GM12878 (cell line): ENCODE measurements at regions not wholly inside any gene's neighbourhood (a gene's known extent, or its start where the extent isn't known, plus 50 kb on each side); places are given as distances from the start of the nearest gene placed in this dataset.

Experiments
- ATAC-seq: fragments of 200-7000 bp; cut with Tn5 transposase; 3 replicates; pipeline ENCODE4 v1.9.1; 2020; ENCODE audit warnings: mild to moderate bottlenecking, moderate library complexity
- BruUV-seq: library from RNA; stranded (reverse); fragments of 400-500 nt; replicated peaks from 2 replicates; lab custom pipeline; 2021; lab: Mats Ljungman, UMichigan
- CTCF ChIA-PET: fragments of 300-600 bp; sonication (Branson Sonifier 250); formaldehyde crosslinking; extraction: SDS; loops from one replicate; lab custom pipeline; 2021; ENCODE audit warnings: inconsistent platforms; lab: Yijun Ruan, JAX
- POLR2A ChIA-PET: fragments of 350-600 bp; formaldehyde crosslinking; extraction: SDS; loops from one replicate; lab custom pipeline; 2021; ENCODE audit warnings: inconsistent platforms; lab: Charles Lee
- RAD21 ChIA-PET: fragments of 300-600 bp; sonication (Branson Sonifier 250); formaldehyde crosslinking; loops from one replicate; lab custom pipeline; 2023; ENCODE audit warnings: antibody characterized with exemption; ENCODE audit not compliant: unreplicated experiment; lab: Charles Lee
- SMC1A ChIA-PET: fragments of 300-600 bp; sonication (Branson Sonifier 250); formaldehyde crosslinking; loops from one replicate; lab custom pipeline; 2023; ENCODE audit not compliant: unreplicated experiment, uncharacterized antibody; lab: Charles Lee
- DNase-seq: peaks from one replicate; pipeline ENCODE4 v3.0.0-alpha.2; 2011; ENCODE audit warnings: low read depth, low spot score
- FAIRE-seq: peaks from 3 replicates; lab custom pipeline; 2011; peaks lifted over from hg19 to GRCh38; lab: Jason Lieb, UNC
- H2AFZ ChIP-seq: 2 replicates; pipeline ENCODE4 v1.6.0; 2011; ENCODE audit warnings: low read depth, low read length, control low read depth; ENCODE audit not compliant: control insufficient read depth
- H3K27ac ChIP-seq: 2 replicates; pipeline ENCODE4 v1.5.1; 2011; ENCODE audit warnings: control low read depth; ENCODE audit not compliant: control insufficient read depth, insufficient read depth
- H3K27me3 ChIP-seq, 2 experiments: replicated peaks in 1 of 2; 2 replicates each; pipeline versions ENCODE4 v1.6.0 to v1.6.1; 2011; ENCODE audit warnings: low read length in 1 of 2; ENCODE audit not compliant: control insufficient read depth in 2 of 2, insufficient read depth in 2 of 2
- H3K36me3 ChIP-seq, 2 experiments: 2 replicates each; pipeline ENCODE4 v1.5.1; 2011; ENCODE audit warnings: low read length in 1 of 2; ENCODE audit not compliant: control insufficient read depth in 2 of 2, insufficient read depth in 2 of 2
- H3K4me1 ChIP-seq: 2 replicates; pipeline ENCODE4 v1.6.1; 2011; ENCODE audit warnings: mild to moderate bottlenecking, low read length, moderate library complexity, mixed read lengths; ENCODE audit not compliant: control insufficient read depth, insufficient read depth
- H3K4me2 ChIP-seq: 2 replicates; pipeline ENCODE4 v1.6.0; 2011; ENCODE audit warnings: control low read depth; ENCODE audit not compliant: control insufficient read depth, insufficient read depth
- H3K4me3 ChIP-seq: fragments of 200-600 bp; sonication (generic); 2 replicates; pipeline ENCODE4 v1.5.1; 2016
- H3K79me2 ChIP-seq: 2 replicates; pipeline ENCODE4 v1.6.0; 2011; ENCODE audit warnings: low read length; ENCODE audit not compliant: control insufficient read depth, insufficient read depth
- H3K9ac ChIP-seq: 2 replicates; pipeline ENCODE4 v1.8.0; 2011; ENCODE audit warnings: low read length, control low read depth, mixed read lengths; ENCODE audit not compliant: control insufficient read depth, insufficient read depth
- H3K9me3 ChIP-seq: replicated peaks from 3 replicates; pipeline ENCODE4 v1.5.1; 2011; ENCODE audit warnings: mild to moderate bottlenecking, low read length; ENCODE audit not compliant: control insufficient read depth, insufficient read depth
- H4K20me1 ChIP-seq: 2 replicates; pipeline ENCODE4 v1.6.0; 2011; ENCODE audit not compliant: control insufficient read depth, insufficient read depth
- CHD4 ChIP-seq: fragments of 200-600 bp; sonication (generic); IDR thresholded peaks from 2 replicates; pipeline ENCODE4 v1.6.1; 2016; ENCODE audit warnings: mild to moderate bottlenecking
- EGR1 ChIP-seq, 2 experiments: IDR thresholded peaks; 1 replicate in 1 of 2; 2 replicates in 1 of 2; pipeline ENCODE4 v1.6.1; 2011 to 2012; ENCODE audit warnings: low read depth in 2 of 2, low read length in 2 of 2, borderline replicate concordance in 1 of 2, mild to moderate bottlenecking in 1 of 2, moderate library complexity in 1 of 2
- POLR2AphosphoS2 ChIP-seq: IDR thresholded peaks from 2 replicates; pipeline ENCODE4 v1.6.1; 2011; ENCODE audit warnings: low read depth, mild to moderate bottlenecking, low read length, improper control_type of control experiment, moderate library complexity
- POLR2AphosphoS5 ChIP-seq: IDR thresholded peaks from 2 replicates; pipeline ENCODE4 v1.6.1; 2011; ENCODE audit warnings: mild to moderate bottlenecking, low read length, inconsistent platforms
- WGBS: methylation state at CpG from one replicate; pipeline ENCODE4 v1.1.6; 2016; ENCODE audit warnings: low lambda C conversion rate; ENCODE audit not compliant: insufficient replicate concordance, insufficient coverage; ENCODE audit errors: missing lambda C conversion rate; 5-methylcytosine and 5-hydroxymethylcytosine counted together
- in situ Hi-C: fragments of 300-500 bp; cut with MboI; formaldehyde crosslinking; loops from 9 replicates; pipeline ENCODE4 v1.14.3; 2018; ENCODE audit warnings: mixed read lengths
- intact Hi-C: fragments of 100-400 bp; cut with micrococcal nuclease; formaldehyde crosslinking; loops from one replicate; pipeline ENCODE4 v1.14.2; 2022; ENCODE audit not compliant: unreplicated experiment
- TF ChIP-seq, protein P1 (sequence below): IDR thresholded peaks from 2 replicates; pipeline ENCODE4 v1.6.1; 2012; ENCODE audit warnings: low read length, inconsistent platforms

DNA sequence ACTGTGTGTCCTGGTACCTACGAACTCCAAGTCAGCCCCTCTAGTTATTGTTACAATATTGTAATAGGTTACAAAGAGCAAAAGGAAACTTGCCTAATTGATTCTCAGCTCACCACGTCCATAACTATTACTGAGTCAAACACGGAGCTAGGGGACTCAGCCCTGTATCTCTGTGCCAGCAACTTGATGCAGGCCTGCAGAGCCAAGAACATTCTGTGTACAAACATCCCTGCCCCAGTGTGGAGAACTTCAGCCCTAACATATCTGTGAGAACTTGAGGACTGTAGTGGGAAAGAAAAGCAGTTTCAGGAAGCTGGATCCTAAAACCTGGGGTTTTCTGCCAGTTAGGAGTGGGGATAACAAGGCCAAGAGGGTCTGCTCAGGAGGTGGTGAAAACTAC is 114.9 kb upstream of the PRSS58 start:
- POLR2A ChIA-PET: interaction anchor here (0.6 kb wide), 1 partner anchor 169 kb away, joined by 3 read pairs; no protein-coding TSS in a partner anchor
- Histone ChIP-seq H3K27me3 (no peaks in the 10 kb centered on the region), H3K4me1 (no peaks in the 10 kb centered on the region), H3K4me3 (no peak overlapping the region), H3K79me2 (no peaks in the 10 kb centered on the region), H2AFZ (no peak overlapping the region), H3K9ac (no peak overlapping the region), H3K36me3 (no peaks in the 10 kb centered on the region), H4K20me1 (no peaks in the 10 kb centered on the region), H3K9me3 (no peaks in the 10 kb centered on the region; the same call in 2 of the 3 replicates), H3K27ac (no peak overlapping the region), H3K4me2 (no peak overlapping the region)
- in situ Hi-C loops (no loop called here), intact Hi-C loops (no loop called here)
- TF ChIP-seq POLR2AphosphoS5: no peak
- TF ChIP-seq POLR2AphosphoS2: no peak
- TF ChIP-seq, protein P1, sequence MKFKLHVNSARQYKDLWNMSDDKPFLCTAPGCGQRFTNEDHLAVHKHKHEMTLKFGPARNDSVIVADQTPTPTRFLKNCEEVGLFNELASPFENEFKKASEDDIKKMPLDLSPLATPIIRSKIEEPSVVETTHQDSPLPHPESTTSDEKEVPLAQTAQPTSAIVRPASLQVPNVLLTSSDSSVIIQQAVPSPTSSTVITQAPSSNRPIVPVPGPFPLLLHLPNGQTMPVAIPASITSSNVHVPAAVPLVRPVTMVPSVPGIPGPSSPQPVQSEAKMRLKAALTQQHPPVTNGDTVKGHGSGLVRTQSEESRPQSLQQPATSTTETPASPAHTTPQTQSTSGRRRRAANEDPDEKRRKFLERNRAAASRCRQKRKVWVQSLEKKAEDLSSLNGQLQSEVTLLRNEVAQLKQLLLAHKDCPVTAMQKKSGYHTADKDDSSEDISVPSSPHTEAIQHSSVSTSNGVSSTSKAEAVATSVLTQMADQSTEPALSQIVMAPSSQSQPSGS: no peak
- TF ChIP-seq CHD4: no peak
- TF ChIP-seq EGR1 (IDR thresholded peaks at IDR 0.05; ENCODE audit: borderline replicate concordance in 1 of 2, low read depth in 2 of 2, low read length in 2 of 2): no peak
- WGBS: 4% methylated on average over 3 of the region's 3 CpGs
- CTCF ChIA-PET: interaction anchor here (0.9 to 1.5 kb wide), 3 partner anchors 10 to 110 kb away, joined by 3 to 4 read pairs (median 3); no protein-coding TSS in a partner anchor
- ATAC-seq (no peak), DNase-seq (no peak), FAIRE-seq (no peak)
- BruUV-seq: no TSS peak
- SMC1A ChIA-PET: no interaction called here
- RAD21 ChIA-PET: no interaction called here
